ENCODE measurements at regions not wholly inside any gene's neighbourhood (a gene's known extent, or its start where the extent isn't known, plus 50 kb on each side); places are given as distances from the start of the nearest gene placed in this dataset.

DNA sequence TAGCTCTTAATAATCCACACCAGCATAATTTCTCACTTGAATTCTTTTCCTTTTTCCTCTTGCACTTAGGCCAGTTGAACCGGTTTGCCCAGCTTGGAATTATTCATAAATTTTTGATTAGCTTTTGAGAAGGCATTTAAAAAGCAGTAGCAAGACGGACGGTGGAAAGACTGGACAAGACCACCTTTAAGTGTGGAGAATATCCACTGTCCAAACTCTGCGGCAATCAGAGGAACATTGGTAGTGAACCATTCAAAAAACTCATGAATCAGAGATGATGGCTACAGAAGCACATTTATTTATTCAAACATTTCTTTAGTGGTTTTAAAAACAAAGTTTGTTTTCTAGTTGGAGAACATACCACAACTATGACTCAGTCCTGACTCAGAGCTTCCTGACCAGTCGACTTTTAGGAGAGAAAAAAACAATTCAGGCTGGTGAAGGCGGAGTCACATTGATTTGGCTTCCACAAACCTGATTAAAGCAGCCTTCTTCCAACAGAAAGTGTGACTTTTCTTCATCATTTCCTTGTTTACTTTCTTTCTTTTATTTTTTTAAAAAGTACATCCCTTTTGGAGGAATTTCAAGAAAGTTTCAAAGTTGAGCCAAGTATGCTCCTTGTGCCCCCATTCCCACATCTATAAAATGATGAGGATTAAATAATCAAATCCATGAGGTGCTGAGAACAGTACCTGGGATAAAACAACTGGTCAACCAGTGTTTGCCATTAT, 128.8 kb downstream of the ADSS2 start:
- ChIA-PET POLR2A (interaction anchor here (0.9 to 1.3 kb wide), 2 partner anchors 128 to 474 kb away, joined by 3 to 4 read pairs; partner anchors contain the start of gene ADSS2), CTCF (interaction anchor here (1.1 kb wide), 1 partner anchor 23 kb away, joined by 4 read pairs; no protein-coding TSS in a partner anchor)
- ATAC-seq (ENCODE audit: poor library complexity) (peak; percentile 54), DNase-seq (peak in 4 of 14 experiments; percentile 43 to 84 (median 78))
- peaks cover 57% of the 10 kb centered on the region for H3K4me1 ChIP-seq (ENCODE audit: insufficient read depth, low read length)
- intact Hi-C loops (cut with DNase I, micrococcal nuclease), result no loop called here
- H3K27ac ChIP-seq (ENCODE audit: low read depth in 1 of 2, low read length in 2 of 2), result no peak overlapping the region
- Mint-ChIP-seq H3K4me3 (peak overlapping the region; percentile 86), H3K4me1 (ENCODE audit: low read depth) (peaks cover 36% of the 10 kb centered on the region), H3K36me3 (ENCODE audit: low read depth) (peaks cover 4% of the 10 kb centered on the region), H3K27me3 (no peaks in the 10 kb centered on the region), H3K27ac (peak overlapping the region; percentile 64), H3K9me3 (no peaks in the 10 kb centered on the region)
- no peak overlapping the region for H3K4me3 ChIP-seq (ENCODE audit: low read length)
- H3K27me3 ChIP-seq (ENCODE audit: control insufficient read depth in 1 of 2, insufficient read depth in 2 of 2, low read length in 2 of 2), result no peaks in the 10 kb centered on the region
- H3K36me3 ChIP-seq (ENCODE audit: insufficient read depth, low read length), result no peaks in the 10 kb centered on the region
- H3K9me3 ChIP-seq (ENCODE audit: control insufficient read depth in 1 of 2, insufficient read depth in 1 of 2, low read length in 2 of 2), result no peaks in the 10 kb centered on the region
- TF ChIP-seq, protein P1, sequence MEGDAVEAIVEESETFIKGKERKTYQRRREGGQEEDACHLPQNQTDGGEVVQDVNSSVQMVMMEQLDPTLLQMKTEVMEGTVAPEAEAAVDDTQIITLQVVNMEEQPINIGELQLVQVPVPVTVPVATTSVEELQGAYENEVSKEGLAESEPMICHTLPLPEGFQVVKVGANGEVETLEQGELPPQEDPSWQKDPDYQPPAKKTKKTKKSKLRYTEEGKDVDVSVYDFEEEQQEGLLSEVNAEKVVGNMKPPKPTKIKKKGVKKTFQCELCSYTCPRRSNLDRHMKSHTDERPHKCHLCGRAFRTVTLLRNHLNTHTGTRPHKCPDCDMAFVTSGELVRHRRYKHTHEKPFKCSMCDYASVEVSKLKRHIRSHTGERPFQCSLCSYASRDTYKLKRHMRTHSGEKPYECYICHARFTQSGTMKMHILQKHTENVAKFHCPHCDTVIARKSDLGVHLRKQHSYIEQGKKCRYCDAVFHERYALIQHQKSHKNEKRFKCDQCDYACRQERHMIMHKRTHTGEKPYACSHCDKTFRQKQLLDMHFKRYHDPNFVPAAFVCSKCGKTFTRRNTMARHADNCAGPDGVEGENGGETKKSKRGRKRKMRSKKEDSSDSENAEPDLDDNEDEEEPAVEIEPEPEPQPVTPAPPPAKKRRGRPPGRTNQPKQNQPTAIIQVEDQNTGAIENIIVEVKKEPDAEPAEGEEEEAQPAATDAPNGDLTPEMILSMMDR (IDR thresholded peaks at IDR 0.05), result no peak

DNA sequence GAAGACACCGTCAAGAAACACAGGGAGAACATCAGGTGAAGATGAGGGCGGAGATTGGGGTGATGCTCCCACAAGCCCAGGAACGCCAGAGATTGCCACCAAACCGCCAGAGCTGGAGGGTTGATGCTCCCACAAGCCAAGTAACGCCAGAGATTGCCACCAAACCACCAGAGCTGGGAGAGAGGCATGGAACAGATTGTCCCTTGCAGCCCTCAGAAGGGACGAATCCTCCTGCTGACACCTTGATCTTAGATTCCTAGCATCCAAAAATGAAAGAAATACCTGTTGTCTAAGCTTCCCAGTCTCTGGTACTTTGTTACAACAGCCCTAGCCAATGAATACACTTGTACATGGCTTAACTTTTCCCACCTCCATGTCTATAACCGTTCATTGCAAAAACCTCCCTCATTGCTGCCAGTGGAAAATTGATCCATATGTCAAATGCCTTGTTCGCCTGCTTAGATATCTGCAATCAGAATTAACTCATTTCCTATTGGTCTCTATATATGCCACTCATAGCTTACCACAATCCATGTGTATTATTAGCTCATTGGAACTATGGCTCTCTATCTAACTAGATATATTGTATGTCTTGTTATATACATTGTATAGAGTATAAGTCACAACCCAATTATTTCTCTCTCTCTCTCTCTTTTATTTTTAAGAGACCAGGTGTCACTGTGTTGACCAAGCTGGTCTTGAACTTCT, 127.4 kb downstream of the ADSS2 start:
- peaks cover 4% of the 10 kb centered on the region for H3K36me3 Mint-ChIP-seq (ENCODE audit: low read depth)
- Histone ChIP-seq H3K36me3 (ENCODE audit: insufficient read depth, low read length) (no peaks in the 10 kb centered on the region), H3K4me1 (ENCODE audit: insufficient read depth, low read length) (peaks cover 47% of the 10 kb centered on the region), H3K4me3 (ENCODE audit: low read length) (peak overlapping the region; percentile 19), H3K27me3 (ENCODE audit: control insufficient read depth in 1 of 2, insufficient read depth in 2 of 2, low read length in 2 of 2) (no peaks in the 10 kb centered on the region), H3K9me3 (ENCODE audit: control insufficient read depth in 1 of 2, insufficient read depth in 1 of 2, low read length in 2 of 2) (peaks cover 5 to 7% of the 10 kb centered on the region in 2 experiments), H3K27ac (ENCODE audit: low read depth in 1 of 2, low read length in 2 of 2) (peak overlapping the region in 1 of 2 donors; percentile 27)
- DNase-seq (peak in 1 of 14 experiments; percentile 42), ATAC-seq (ENCODE audit: poor library complexity) (no peak)
- intact Hi-C loops (cut with DNase I, micrococcal nuclease), result loop anchor here in 1 of 2 experiments (1.0 kb wide), 1 partner anchor 126 kb away; no protein-coding TSS in a partner anchor
- H3K4me3 Mint-ChIP-seq, result peak overlapping the region; percentile 86
- H3K9me3 Mint-ChIP-seq, result peaks cover 6% of the 10 kb centered on the region
- ChIA-PET POLR2A (interaction anchor here (1.0 to 2.4 kb wide), 5 partner anchors 25 to 1071 kb away, joined by 3 to 9 read pairs (median 4); partner anchors contain the start of gene ADSS2), CTCF (interaction anchor here (2.3 kb wide), 1 partner anchor 25 kb away, joined by 8 read pairs; no protein-coding TSS in a partner anchor)
- TF ChIP-seq, protein P1 (IDR thresholded peaks at IDR 0.05), result no peak
- H3K4me1 Mint-ChIP-seq (ENCODE audit: low read depth), result peaks cover 26% of the 10 kb centered on the region
- H3K27ac Mint-ChIP-seq, result peak overlapping the region; percentile 64
- H3K27me3 Mint-ChIP-seq, result no peaks in the 10 kb centered on the region

- peak overlapping the region in 1 of 2 donors; percentile 42 for H3K27ac ChIP-seq (ENCODE audit: low read depth in 1 of 2, low read length in 2 of 2)
- H3K36me3 Mint-ChIP-seq (ENCODE audit: low read depth), result peaks cover 4% of the 10 kb centered on the region
- H3K27ac Mint-ChIP-seq, result peak overlapping the region; percentile 64
- intact Hi-C loops (cut with DNase I, micrococcal nuclease), result loop anchor here in 1 of 2 experiments (5.0 kb wide), 1 partner anchor 127 kb away; the partner anchor contains the start of gene ADSS2
- ChIA-PET POLR2A (interaction anchor here (0.6 to 2.4 kb wide), 6 partner anchors 26 to 1072 kb away, joined by 3 to 9 read pairs (median 4); partner anchors contain the start of gene ADSS2), CTCF (interaction anchor here (2.3 kb wide), 1 partner anchor 26 kb away, joined by 8 read pairs; no protein-coding TSS in a partner anchor)
- peaks cover 5 to 10% of the 10 kb centered on the region in 2 experiments for H3K9me3 ChIP-seq (ENCODE audit: control insufficient read depth in 1 of 2, insufficient read depth in 1 of 2, low read length in 2 of 2)
- DNase-seq (peak in 5 of 14 experiments; percentile 11 to 75 (median 54)), ATAC-seq (ENCODE audit: poor library complexity) (peak; percentile 60)
- H3K4me3 Mint-ChIP-seq, result peak overlapping the region; percentile 86
- peaks cover 6% of the 10 kb centered on the region for H3K9me3 Mint-ChIP-seq
- no peaks in the 10 kb centered on the region for H3K27me3 Mint-ChIP-seq
- H3K27me3 ChIP-seq (ENCODE audit: control insufficient read depth in 1 of 2, insufficient read depth in 2 of 2, low read length in 2 of 2), result no peaks in the 10 kb centered on the region
- H3K4me1 ChIP-seq (ENCODE audit: insufficient read depth, low read length), result peaks cover 38% of the 10 kb centered on the region
- H3K4me3 ChIP-seq (ENCODE audit: low read length), result peak overlapping the region; percentile 19
- peaks cover 20% of the 10 kb centered on the region for H3K4me1 Mint-ChIP-seq (ENCODE audit: low read depth)
- H3K36me3 ChIP-seq (ENCODE audit: insufficient read depth, low read length), result no peaks in the 10 kb centered on the region
- TF ChIP-seq, protein P1 (IDR thresholded peaks at IDR 0.05), result no peak
Measured at GRCh38 chr1:244325056-244325758, 126.5 kb downstream of the ADSS2 start.

Measured in CD4-positive, alpha-beta T cell (primary cell).